ENCODE measurements at regions not wholly inside any gene's neighbourhood (a gene's known extent, or its start where the extent isn't known, plus 50 kb on each side); places are given as distances from the start of the nearest gene placed in this dataset.

GRCh38 chrX:110428144-110428543 lies 69.5 kb downstream of the RTL9 start:
- H3K4me1 ChIP-seq (replicated peaks in 1 of 2), result no peaks in the 10 kb centered on the region
- WGBS, 4 donors, result 62 to 74% (median 71%) methylated on average over 3 of the region's 3 CpGs
- peaks cover 41% of the 10 kb centered on the region for H3K27me3 ChIP-seq
- no peak for DNase-seq
- intact Hi-C loops (cut with DNase I), result no loop called here
- TF ChIP-seq CTCF (IDR thresholded peaks at IDR 0.05), result no peak
- no peak for TF ChIP-seq POLR2A (IDR thresholded peaks at IDR 0.05)
- H3K27ac ChIP-seq, result no peak overlapping the region
- H3K9me3 ChIP-seq (replicated peaks in 1 of 3), result no peaks in the 10 kb centered on the region
- H3K36me3 ChIP-seq (replicated peaks in 1 of 2), result no peaks in the 10 kb centered on the region
- no peak overlapping the region for H3K4me3 ChIP-seq

GRCh38 chrX:110430293-110431076 lies 71.8 kb downstream of the RTL9 start:
- no peak for DNase-seq
- no peaks in the 10 kb centered on the region for H3K9me3 ChIP-seq (replicated peaks in 1 of 3)
- 63 to 100% (median 86%) methylated on average over 1 of the region's 1 CpG for WGBS, 4 donors
- TF ChIP-seq CTCF (IDR thresholded peaks at IDR 0.05), result no peak
- no peak for TF ChIP-seq POLR2A (IDR thresholded peaks at IDR 0.05)
- no peak overlapping the region for H3K27ac ChIP-seq
- intact Hi-C loops (cut with DNase I), result no loop called here
- peaks cover 35% of the 10 kb centered on the region for H3K27me3 ChIP-seq
- H3K4me1 ChIP-seq (replicated peaks in 1 of 2), result no peaks in the 10 kb centered on the region
- no peak overlapping the region for H3K4me3 ChIP-seq
- no peaks in the 10 kb centered on the region for H3K36me3 ChIP-seq (replicated peaks in 1 of 2)

- no peaks in the 10 kb centered on the region for H3K4me1 ChIP-seq (replicated peaks in 1 of 2)
- DNase-seq, result no peak
- intact Hi-C loops (cut with DNase I), result no loop called here
- no peak overlapping the region for H3K27ac ChIP-seq
- peaks cover 32% of the 10 kb centered on the region for H3K27me3 ChIP-seq
- no peak overlapping the region for H3K4me3 ChIP-seq
- no peaks in the 10 kb centered on the region for H3K9me3 ChIP-seq (replicated peaks in 1 of 3)
- no peaks in the 10 kb centered on the region for H3K36me3 ChIP-seq (replicated peaks in 1 of 2)
- 63 to 78% (median 71%) methylated on average over 12 of the region's 12 CpGs for WGBS, 4 donors
- TF ChIP-seq CTCF (IDR thresholded peaks at IDR 0.05), result no peak
- TF ChIP-seq POLR2A (IDR thresholded peaks at IDR 0.05), result no peak
Measured at GRCh38 chrX:110432091-110432905, 73.7 kb downstream of the RTL9 start.

- 49 to 87% (median 63%) methylated on average over 3 to 6 of the region's 6 CpGs for WGBS, 4 donors
- Histone ChIP-seq H3K9me3 (replicated peaks in 1 of 3) (no peaks in the 10 kb centered on the region), H3K27ac (no peak overlapping the region), H3K36me3 (replicated peaks in 1 of 2) (no peaks in the 10 kb centered on the region), H3K4me1 (replicated peaks in 1 of 2) (no peaks in the 10 kb centered on the region), H3K27me3 (peaks cover 30% of the 10 kb centered on the region), H3K4me3 (no peak overlapping the region)
- intact Hi-C loops (cut with DNase I), result no loop called here
- no peak for DNase-seq
- TF ChIP-seq CTCF (IDR thresholded peaks at IDR 0.05), result no peak
Measured at GRCh38 chrX:110432906-110433215, 74.2 kb downstream of the RTL9 start.

Measured in adrenal gland (tissue), 9 donors.